PC-3 (cell line): ENCODE measurements at regions not wholly inside any gene's neighbourhood (a gene's known extent, or its start where the extent isn't known, plus 50 kb on each side); places are given as distances from the start of the nearest gene placed in this dataset.

Experiments
- ATAC-seq: fragments of 200-7000 bp; cut with Tn5 transposase; 2 replicates; pipeline ENCODE4 v1.9.1; 2020; ENCODE audit warnings: mild to moderate bottlenecking, moderate library complexity
- BruUV-seq: library from RNA; stranded (reverse); fragments of 400-500 nt; replicated peaks from 2 replicates; lab custom pipeline; 2021; lab: Mats Ljungman, UMichigan
- CTCF ChIA-PET: fragments of 300-600 bp; sonication (Branson Sonifier 250); formaldehyde crosslinking; loops from one replicate; lab custom pipeline; 2022; ENCODE audit warnings: antibody characterized with exemption; lab: Charles Lee
- POLR2A ChIA-PET: fragments of 300-600 bp; sonication (Branson Sonifier 250); formaldehyde crosslinking; loops from one replicate; lab custom pipeline; 2022; ENCODE audit warnings: antibody characterized with exemption; ENCODE audit not compliant: unreplicated experiment; lab: Charles Lee
- DNase-seq: peaks from one replicate; pipeline ENCODE4 v3.0.0-alpha.2; 2015
- H2AFZ ChIP-seq: fragments of 300-600 bp; sonication (generic); 2 replicates; pipeline ENCODE4 v1.6.0; 2016; ENCODE audit warnings: antibody characterized with exemption, low read length
- H3F3A ChIP-seq: fragments of 300-600 bp; sonication (generic); one replicate; pipeline ENCODE4 v1.6.0; 2017; ENCODE audit warnings: antibody characterized with exemption, low read length, control low read depth, mild to moderate bottlenecking; ENCODE audit not compliant: unreplicated experiment
- H3K27ac ChIP-seq: fragments of 300-600 bp; sonication (generic); 2 replicates; pipeline ENCODE4 v1.5.1; 2016; ENCODE audit warnings: mild to moderate bottlenecking, low read length
- H3K27me3 ChIP-seq: fragments of 300-600 bp; sonication (generic); 2 replicates; pipeline ENCODE4 v1.6.1; 2016; ENCODE audit warnings: low read length, mixed read lengths
- H3K36me3 ChIP-seq: fragments of 300-600 bp; sonication (generic); 2 replicates; pipeline ENCODE4 v1.6.1; 2016; ENCODE audit warnings: low read depth, mixed run types, low read length, mixed read lengths
- H3K4me1 ChIP-seq: fragments of 300-600 bp; sonication (generic); 2 replicates; pipeline ENCODE4 v1.5.1; 2016; ENCODE audit warnings: low read length; ENCODE audit not compliant: insufficient read depth
- H3K4me2 ChIP-seq: fragments of 300-600 bp; sonication (generic); 2 replicates; pipeline ENCODE4 v1.6.0; 2016; ENCODE audit warnings: low read length
- H3K4me3 ChIP-seq: fragments of 300-600 bp; sonication (generic); 2 replicates; pipeline ENCODE4 v1.5.1; 2016; ENCODE audit warnings: mild to moderate bottlenecking, low read length, mixed read lengths
- H3K79me2 ChIP-seq: fragments of 300-600 bp; sonication (generic); 2 replicates; pipeline ENCODE4 v1.6.1; 2017; ENCODE audit warnings: low read length, mixed read lengths
- H3K9ac ChIP-seq: fragments of 300-600 bp; sonication (generic); 2 replicates; pipeline ENCODE4 v1.6.0; 2016; ENCODE audit warnings: mild to moderate bottlenecking, low read length
- H3K9me2 ChIP-seq: fragments of 300-600 bp; sonication (generic); replicated peaks from 2 replicates; pipeline ENCODE4 v1.6.1; 2016; ENCODE audit warnings: mixed run types, low read length, mixed read lengths
- H3K9me3 ChIP-seq: fragments of 300-600 bp; sonication (generic); 2 replicates; pipeline ENCODE4 v1.6.1; 2016; ENCODE audit warnings: low read length, mixed read lengths
- H4K20me1 ChIP-seq: fragments of 300-600 bp; sonication (generic); 2 replicates; pipeline ENCODE4 v1.6.1; 2016; ENCODE audit warnings: low read length, mixed read lengths
- CTCF ChIP-seq: fragments of 300-600 bp; sonication (generic); conservative IDR thresholded peaks from 2 replicates; pipeline ENCODE4 v1.5.1; 2017; ENCODE audit warnings: antibody characterized with exemption, low read depth, mild to moderate bottlenecking, low read length
- EZH2 ChIP-seq: fragments of 300-600 bp; sonication (generic); IDR thresholded peaks from one replicate; pipeline ENCODE4 v1.6.1; 2017; ENCODE audit warnings: antibody characterized with exemption, mild to moderate bottlenecking, low read length; ENCODE audit not compliant: unreplicated experiment
- EZH2phosphoT487 ChIP-seq: fragments of 300-600 bp; sonication (generic); IDR thresholded peaks from 2 replicates; pipeline ENCODE4 v1.6.1; 2018; ENCODE audit warnings: mild to moderate bottlenecking, antibody characterized with exemption, low read length, borderline replicate concordance
- intact Hi-C: fragments of 100-400 bp; cut with micrococcal nuclease; formaldehyde crosslinking; loops from 2 replicates; pipeline ENCODE4 v1.9.0; 2023

- no peaks in the 10 kb centered on the region for H3F3A ChIP-seq
- H3K4me1 ChIP-seq = peaks cover 3% of the 10 kb centered on the region; the same call in 1 of the 2 replicates
- ATAC-seq (no peak), DNase-seq (no peak)
- H3K79me2 ChIP-seq = no peaks in the 10 kb centered on the region
- TF ChIP-seq CTCF (no peak), EZH2 (no peak), EZH2phosphoT487 (no peak)
- no peak overlapping the region for H3K4me2 ChIP-seq
- no peak overlapping the region for H2AFZ ChIP-seq
- H3K9ac ChIP-seq = no peak overlapping the region
- no peaks in the 10 kb centered on the region for H3K36me3 ChIP-seq
- ChIA-PET CTCF (no interaction called here), POLR2A (no interaction called here)
- H3K27ac ChIP-seq = no peak overlapping the region
- H3K4me3 ChIP-seq = no peak overlapping the region
- H3K27me3 ChIP-seq = no peaks in the 10 kb centered on the region
- BruUV-seq = no TSS peak
- H4K20me1 ChIP-seq = no peaks in the 10 kb centered on the region
- no peaks in the 10 kb centered on the region for H3K9me2 ChIP-seq
- no peaks in the 10 kb centered on the region for H3K9me3 ChIP-seq
- intact Hi-C loops = no loop called here
These were observed 552.6 kb downstream of the CCDC171 start for GRCh38 chr9:16105168-16106020.

DNA sequence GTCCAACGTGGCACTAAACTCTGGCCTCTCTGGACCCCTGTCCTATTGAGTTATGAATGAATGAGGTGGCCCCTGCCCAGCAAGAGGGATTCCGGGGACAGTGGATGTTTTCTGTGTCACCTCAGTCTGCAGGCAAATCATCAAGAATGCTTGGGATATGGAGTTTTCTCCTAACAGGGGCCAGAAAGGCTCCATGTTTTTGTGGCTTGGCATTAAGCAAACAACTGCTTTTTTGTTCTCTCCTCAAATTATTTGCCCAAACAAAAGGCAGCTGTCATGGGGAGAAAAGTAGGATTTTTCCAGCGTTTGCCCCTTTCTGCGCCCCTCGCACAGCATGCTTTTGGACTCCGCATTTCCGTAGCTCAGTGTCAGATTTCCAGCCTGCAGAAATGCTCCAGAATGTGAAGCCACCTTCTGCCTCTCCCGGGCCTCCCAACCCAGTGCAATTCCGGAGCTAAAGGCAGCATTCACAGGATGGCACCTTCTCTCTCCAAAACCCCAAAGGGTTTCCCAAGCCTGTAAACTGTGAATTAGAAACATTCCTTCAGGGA is 553.3 kb downstream of the CCDC171 start:
- no peaks in the 10 kb centered on the region for H3F3A ChIP-seq
- no peak for TF ChIP-seq EZH2phosphoT487
- TF ChIP-seq CTCF = no peak
- no peak for TF ChIP-seq EZH2
- ATAC-seq = no peak
- H3K27me3 ChIP-seq = no peaks in the 10 kb centered on the region
- intact Hi-C loops = no loop called here
- POLR2A ChIA-PET = interaction anchor here (0.5 kb wide), 1 partner anchor 302 kb away, joined by 5 read pairs; no protein-coding TSS in a partner anchor
- H3K4me1 ChIP-seq = peaks cover 3% of the 10 kb centered on the region; the same call in 1 of the 2 replicates
- no peaks in the 10 kb centered on the region for H4K20me1 ChIP-seq
- H3K4me3 ChIP-seq = no peak overlapping the region
- CTCF ChIA-PET = no interaction called here
- H3K36me3 ChIP-seq = no peaks in the 10 kb centered on the region
- no peaks in the 10 kb centered on the region for H3K79me2 ChIP-seq
- BruUV-seq = no TSS peak
- no peak overlapping the region for H2AFZ ChIP-seq
- no peak overlapping the region for H3K4me2 ChIP-seq
- H3K27ac ChIP-seq = no peak overlapping the region
- H3K9me3 ChIP-seq = no peaks in the 10 kb centered on the region
- no peak for DNase-seq
- H3K9ac ChIP-seq = no peak overlapping the region
- H3K9me2 ChIP-seq = no peaks in the 10 kb centered on the region

DNA sequence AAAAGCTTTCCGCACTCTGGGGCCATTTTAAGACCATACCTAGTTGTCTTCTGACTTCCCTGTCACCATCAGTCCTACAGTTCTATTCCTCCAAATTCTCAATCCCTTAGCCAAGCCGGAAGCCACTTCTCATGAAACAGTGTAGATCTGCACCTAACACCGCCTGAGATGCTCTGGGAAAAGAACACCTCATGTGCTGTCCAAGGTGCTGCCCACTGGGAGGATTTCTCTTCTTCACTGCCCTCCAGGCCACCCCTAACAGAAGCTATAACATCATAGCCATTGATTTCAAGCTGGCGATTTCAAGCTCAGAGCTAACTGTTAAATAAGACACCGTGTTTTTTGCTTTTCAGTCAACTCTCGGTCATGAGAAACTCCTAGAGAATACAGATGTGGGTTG is 559.3 kb downstream of the CCDC171 start:
- Histone ChIP-seq H2AFZ (no peak overlapping the region), H3K9me2 (no peaks in the 10 kb centered on the region), H3K9me3 (no peaks in the 10 kb centered on the region), H3K36me3 (no peaks in the 10 kb centered on the region), H3F3A (no peaks in the 10 kb centered on the region), H4K20me1 (no peaks in the 10 kb centered on the region), H3K4me3 (no peak overlapping the region), H3K9ac (no peak overlapping the region), H3K27me3 (no peaks in the 10 kb centered on the region), H3K4me1 (no peaks in the 10 kb centered on the region), H3K79me2 (no peaks in the 10 kb centered on the region), H3K27ac (no peak overlapping the region), H3K4me2 (no peak overlapping the region)
- ATAC-seq = no peak
- intact Hi-C loops = no loop called here
- DNase-seq = no peak
- ChIA-PET CTCF (no interaction called here), POLR2A (no interaction called here)
- no TSS peak for BruUV-seq
- no peak for TF ChIP-seq EZH2phosphoT487
- TF ChIP-seq EZH2 = no peak
- TF ChIP-seq CTCF = no peak
